GM23338 (cell line): ENCODE measurements at regions not wholly inside any gene's neighbourhood (a gene's known extent, or its start where the extent isn't known, plus 50 kb on each side); places are given as distances from the start of the nearest gene placed in this dataset.

ENCODE experiments used
- ATAC-seq: fragments of 200-7000 bp; cut with Tn5 transposase; 3 replicates; pipeline ENCODE4 v1.9.1; 2020
- DNase-seq: peaks from one replicate; pipeline ENCODE4 v3.0.0-alpha.2; 2015; ENCODE audit warnings: low spot score
- H2AFZ ChIP-seq: fragments of 200-600 bp; sonication (generic); 2 replicates; pipeline ENCODE4 v1.8.0; 2016; ENCODE audit warnings: antibody characterized with exemption, mild to moderate bottlenecking, moderate library complexity
- H3F3A ChIP-seq: fragments of 200-600 bp; sonication (generic); replicated peaks from 2 replicates; pipeline ENCODE4 v1.8.0; 2017; ENCODE audit warnings: antibody characterized with exemption, mixed run types, low read depth
- H3K27ac ChIP-seq: fragments of 200-600 bp; sonication (generic); 2 replicates; pipeline ENCODE4 v1.6.1; 2016; ENCODE audit warnings: low read depth
- H3K27me3 ChIP-seq: fragments of 200-600 bp; sonication (generic); 2 replicates; pipeline ENCODE4 v1.8.0; 2016; ENCODE audit warnings: mild to moderate bottlenecking, mixed run types, moderate library complexity; ENCODE audit not compliant: insufficient read depth
- H3K36me3 ChIP-seq: fragments of 200-600 bp; sonication (generic); 2 replicates; pipeline ENCODE4 v1.8.0; 2016; ENCODE audit warnings: mild to moderate bottlenecking; ENCODE audit not compliant: insufficient read depth
- H3K4me1 ChIP-seq: fragments of 200-600 bp; sonication (generic); 2 replicates; pipeline ENCODE4 v1.8.0; 2016; ENCODE audit warnings: mild to moderate bottlenecking, moderate library complexity; ENCODE audit not compliant: insufficient read depth
- H3K4me2 ChIP-seq: fragments of 200-600 bp; sonication (generic); 2 replicates; pipeline ENCODE4 v1.7.1; 2017; ENCODE audit warnings: mixed run types
- H3K4me3 ChIP-seq: fragments of 200-600 bp; sonication (generic); 2 replicates; pipeline ENCODE4 v1.6.1; 2016; ENCODE audit warnings: mixed run types
- H3K79me2 ChIP-seq: fragments of 200-600 bp; sonication (generic); replicated peaks from 2 replicates; pipeline ENCODE4 v1.8.0; 2017; ENCODE audit warnings: mild to moderate bottlenecking; ENCODE audit not compliant: insufficient read depth
- H3K9me2 ChIP-seq: fragments of 200-600 bp; sonication (generic); 2 replicates; pipeline ENCODE4 v1.8.0; 2017; ENCODE audit not compliant: insufficient read depth
- H4K20me1 ChIP-seq: fragments of 200-600 bp; sonication (generic); replicated peaks from 2 replicates; pipeline ENCODE4 v1.8.0; 2017; ENCODE audit warnings: mild to moderate bottlenecking; ENCODE audit not compliant: insufficient read depth
- H3K27ac Mint-ChIP-seq: 2 replicates; pipeline ENCODE4 v1.8.0; 2020; ENCODE audit warnings: inconsistent platforms, mild to moderate bottlenecking, moderate library complexity, mixed read lengths
- H3K27me3 Mint-ChIP-seq: 3 replicates; pipeline ENCODE4 v1.8.0; 2022; ENCODE audit warnings: low read depth, mild to moderate bottlenecking, moderate library complexity, mixed read lengths, inconsistent platforms; ENCODE audit not compliant: insufficient read depth, poor library complexity
- H3K36me3 Mint-ChIP-seq: 3 replicates; pipeline ENCODE4 v1.8.0; 2021; ENCODE audit warnings: low read depth, mild to moderate bottlenecking, inconsistent platforms, moderate library complexity, mixed read lengths
- H3K4me1 Mint-ChIP-seq: 3 replicates; pipeline ENCODE4 v1.8.0; 2020; ENCODE audit warnings: mild to moderate bottlenecking, inconsistent platforms, mixed read lengths
- H3K4me3 Mint-ChIP-seq: 3 replicates; pipeline ENCODE4 v1.8.0; 2021; ENCODE audit warnings: moderate library complexity, mild to moderate bottlenecking, inconsistent platforms, mixed read lengths
- H3K9me3 Mint-ChIP-seq: 3 replicates; pipeline ENCODE4 v1.8.0; 2020; ENCODE audit warnings: moderate library complexity, mild to moderate bottlenecking, inconsistent platforms, mixed read lengths
- CREB1 ChIP-seq: fragments of 250-450 bp; sonication (Bioruptor Pico); IDR thresholded peaks from 2 replicates; pipeline ENCODE4 v1.5.0; 2020; ENCODE audit warnings: low read depth, mild to moderate bottlenecking, moderate library complexity
- EZH2 ChIP-seq: fragments of 200-600 bp; sonication (generic); IDR thresholded peaks from one replicate; pipeline ENCODE4 v1.8.0; 2017; ENCODE audit warnings: antibody characterized with exemption, mild to moderate bottlenecking, low read depth; ENCODE audit not compliant: unreplicated experiment
- EZH2phosphoT487 ChIP-seq: fragments of 200-600 bp; sonication (generic); IDR thresholded peaks from one replicate; pipeline ENCODE4 v1.8.1; 2018; ENCODE audit warnings: antibody characterized with exemption; ENCODE audit not compliant: unreplicated experiment
- JUNB ChIP-seq: IDR thresholded peaks from one replicate; pipeline ENCODE4 v1.6.1; 2016; ENCODE audit warnings: antibody characterized with exemption; ENCODE audit not compliant: unreplicated experiment
- NANOG ChIP-seq: IDR thresholded peaks from 2 replicates; pipeline ENCODE4 v1.6.1; 2016; ENCODE audit warnings: antibody characterized with exemption, borderline replicate concordance
- POLR2AphosphoS5 ChIP-seq: IDR thresholded peaks from 2 replicates; pipeline ENCODE4 v1.6.1; 2016; ENCODE audit warnings: antibody characterized with exemption, low read depth
- STAT1 ChIP-seq: IDR thresholded peaks from one replicate; pipeline ENCODE4 v1.6.1; 2016; ENCODE audit warnings: antibody characterized with exemption; ENCODE audit not compliant: unreplicated experiment
- ZNF114 ChIP-seq: fragments of 250-450 bp; sonication (Bioruptor Pico); IDR thresholded peaks from 2 replicates; pipeline ENCODE4 v1.5.0; 2020; ENCODE audit warnings: mild to moderate bottlenecking, moderate library complexity
- ZNF331 ChIP-seq: fragments of 250-450 bp; sonication (Bioruptor Pico); IDR thresholded peaks from 2 replicates; pipeline ENCODE4 v1.5.0; 2020; ENCODE audit warnings: low read depth, mild to moderate bottlenecking, moderate library complexity
- TF ChIP-seq, protein P1 (sequence below): IDR thresholded peaks from one replicate; pipeline ENCODE4 v1.6.1; 2018; ENCODE audit warnings: antibody characterized with exemption; ENCODE audit not compliant: unreplicated experiment
- TF ChIP-seq, protein P2 (sequence below): IDR thresholded peaks from 2 replicates; pipeline ENCODE4 v1.6.1; 2016; ENCODE audit warnings: antibody characterized with exemption
- TF ChIP-seq, protein P3 (sequence below): fragments of 250-450 bp; sonication (Bioruptor Pico); IDR thresholded peaks from 2 replicates; pipeline ENCODE4 v1.5.0; 2020; ENCODE audit warnings: mild to moderate bottlenecking, moderate library complexity

DNA sequence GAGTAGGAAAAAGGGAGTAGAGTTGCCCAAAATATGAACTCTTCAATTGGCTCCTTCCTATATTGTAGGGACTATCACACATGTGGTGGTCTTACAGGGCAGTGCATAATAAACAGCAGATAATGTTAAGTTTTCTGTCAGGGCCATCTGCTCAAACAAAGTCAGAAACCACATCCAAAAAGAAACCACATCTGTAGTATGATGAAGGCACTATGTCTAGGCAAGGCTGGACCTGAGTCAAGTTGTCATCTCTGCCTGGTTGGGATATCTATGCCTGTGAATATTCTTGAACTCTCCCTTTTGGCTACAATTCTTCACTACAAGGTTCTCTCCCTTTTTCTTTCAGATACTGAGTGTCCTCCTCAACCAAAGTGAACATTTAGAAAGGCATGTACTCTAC lies 109.4 kb upstream of the C1GALT1C1 start (continued):
- TF ChIP-seq, protein P1, sequence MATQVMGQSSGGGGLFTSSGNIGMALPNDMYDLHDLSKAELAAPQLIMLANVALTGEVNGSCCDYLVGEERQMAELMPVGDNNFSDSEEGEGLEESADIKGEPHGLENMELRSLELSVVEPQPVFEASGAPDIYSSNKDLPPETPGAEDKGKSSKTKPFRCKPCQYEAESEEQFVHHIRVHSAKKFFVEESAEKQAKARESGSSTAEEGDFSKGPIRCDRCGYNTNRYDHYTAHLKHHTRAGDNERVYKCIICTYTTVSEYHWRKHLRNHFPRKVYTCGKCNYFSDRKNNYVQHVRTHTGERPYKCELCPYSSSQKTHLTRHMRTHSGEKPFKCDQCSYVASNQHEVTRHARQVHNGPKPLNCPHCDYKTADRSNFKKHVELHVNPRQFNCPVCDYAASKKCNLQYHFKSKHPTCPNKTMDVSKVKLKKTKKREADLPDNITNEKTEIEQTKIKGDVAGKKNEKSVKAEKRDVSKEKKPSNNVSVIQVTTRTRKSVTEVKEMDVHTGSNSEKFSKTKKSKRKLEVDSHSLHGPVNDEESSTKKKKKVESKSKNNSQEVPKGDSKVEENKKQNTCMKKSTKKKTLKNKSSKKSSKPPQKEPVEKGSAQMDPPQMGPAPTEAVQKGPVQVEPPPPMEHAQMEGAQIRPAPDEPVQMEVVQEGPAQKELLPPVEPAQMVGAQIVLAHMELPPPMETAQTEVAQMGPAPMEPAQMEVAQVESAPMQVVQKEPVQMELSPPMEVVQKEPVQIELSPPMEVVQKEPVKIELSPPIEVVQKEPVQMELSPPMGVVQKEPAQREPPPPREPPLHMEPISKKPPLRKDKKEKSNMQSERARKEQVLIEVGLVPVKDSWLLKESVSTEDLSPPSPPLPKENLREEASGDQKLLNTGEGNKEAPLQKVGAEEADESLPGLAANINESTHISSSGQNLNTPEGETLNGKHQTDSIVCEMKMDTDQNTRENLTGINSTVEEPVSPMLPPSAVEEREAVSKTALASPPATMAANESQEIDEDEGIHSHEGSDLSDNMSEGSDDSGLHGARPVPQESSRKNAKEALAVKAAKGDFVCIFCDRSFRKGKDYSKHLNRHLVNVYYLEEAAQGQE = no peak
- TF ChIP-seq POLR2AphosphoS5 = no peak

DNA sequence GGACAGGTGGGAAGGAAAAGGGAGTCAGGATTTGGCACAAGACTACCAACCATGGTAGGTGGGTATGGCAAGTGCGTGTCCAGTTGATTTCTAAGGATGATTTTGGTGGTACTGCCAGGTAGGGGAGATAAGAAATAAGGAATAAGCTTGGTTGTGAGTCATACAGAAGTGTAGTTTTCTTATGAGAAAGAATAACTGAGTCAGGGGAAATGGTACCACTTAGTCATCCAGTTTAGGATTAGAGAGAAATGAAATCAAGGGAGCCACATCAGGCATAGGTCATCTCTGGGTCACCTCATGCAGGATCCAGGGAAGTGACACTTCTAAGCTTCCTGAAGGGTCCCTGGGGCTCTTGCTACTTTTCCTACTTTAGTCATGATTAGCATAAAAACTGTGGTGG lies 107.1 kb upstream of the C1GALT1C1 start:
- H3K36me3 ChIP-seq = no peaks in the 10 kb centered on the region
- DNase-seq (no peak), ATAC-seq (no peak)
- H3K4me1 ChIP-seq = no peaks in the 10 kb centered on the region
- no peaks in the 10 kb centered on the region; the same call in 2 of the 3 replicates for H3K9me3 Mint-ChIP-seq
- no peaks in the 10 kb centered on the region for H4K20me1 ChIP-seq
- no peak overlapping the region for H2AFZ ChIP-seq
- no peak overlapping the region for H3K4me3 Mint-ChIP-seq
- no peaks in the 10 kb centered on the region for H3K27me3 ChIP-seq
- H3K4me1 Mint-ChIP-seq = peaks cover 22% of the 10 kb centered on the region
- H3K27ac ChIP-seq = no peak overlapping the region
- no peaks in the 10 kb centered on the region for H3K79me2 ChIP-seq
- H3K27ac Mint-ChIP-seq = no peak overlapping the region
- no peak overlapping the region for H3K4me3 ChIP-seq
- no peaks in the 10 kb centered on the region for H3K36me3 Mint-ChIP-seq
- H3K4me2 ChIP-seq = no peak overlapping the region
- H3K9me2 ChIP-seq = no peaks in the 10 kb centered on the region
- H3K27me3 Mint-ChIP-seq = peaks cover 6% of the 10 kb centered on the region
- no peaks in the 10 kb centered on the region for H3F3A ChIP-seq
- TF ChIP-seq ZNF331 (CRISPR knock-in tag) = no peak
- no peak for TF ChIP-seq NANOG
- no peak for TF ChIP-seq ZNF114 (CRISPR knock-in tag)
- TF ChIP-seq, protein P2, sequence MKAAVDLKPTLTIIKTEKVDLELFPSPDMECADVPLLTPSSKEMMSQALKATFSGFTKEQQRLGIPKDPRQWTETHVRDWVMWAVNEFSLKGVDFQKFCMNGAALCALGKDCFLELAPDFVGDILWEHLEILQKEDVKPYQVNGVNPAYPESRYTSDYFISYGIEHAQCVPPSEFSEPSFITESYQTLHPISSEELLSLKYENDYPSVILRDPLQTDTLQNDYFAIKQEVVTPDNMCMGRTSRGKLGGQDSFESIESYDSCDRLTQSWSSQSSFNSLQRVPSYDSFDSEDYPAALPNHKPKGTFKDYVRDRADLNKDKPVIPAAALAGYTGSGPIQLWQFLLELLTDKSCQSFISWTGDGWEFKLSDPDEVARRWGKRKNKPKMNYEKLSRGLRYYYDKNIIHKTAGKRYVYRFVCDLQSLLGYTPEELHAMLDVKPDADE = no peak
- TF ChIP-seq EZH2phosphoT487 = no peak
- TF ChIP-seq, protein P1 = no peak
- no peak for TF ChIP-seq STAT1
- TF ChIP-seq EZH2 = no peak
- TF ChIP-seq JUNB = no peak
- TF ChIP-seq, protein P3, sequence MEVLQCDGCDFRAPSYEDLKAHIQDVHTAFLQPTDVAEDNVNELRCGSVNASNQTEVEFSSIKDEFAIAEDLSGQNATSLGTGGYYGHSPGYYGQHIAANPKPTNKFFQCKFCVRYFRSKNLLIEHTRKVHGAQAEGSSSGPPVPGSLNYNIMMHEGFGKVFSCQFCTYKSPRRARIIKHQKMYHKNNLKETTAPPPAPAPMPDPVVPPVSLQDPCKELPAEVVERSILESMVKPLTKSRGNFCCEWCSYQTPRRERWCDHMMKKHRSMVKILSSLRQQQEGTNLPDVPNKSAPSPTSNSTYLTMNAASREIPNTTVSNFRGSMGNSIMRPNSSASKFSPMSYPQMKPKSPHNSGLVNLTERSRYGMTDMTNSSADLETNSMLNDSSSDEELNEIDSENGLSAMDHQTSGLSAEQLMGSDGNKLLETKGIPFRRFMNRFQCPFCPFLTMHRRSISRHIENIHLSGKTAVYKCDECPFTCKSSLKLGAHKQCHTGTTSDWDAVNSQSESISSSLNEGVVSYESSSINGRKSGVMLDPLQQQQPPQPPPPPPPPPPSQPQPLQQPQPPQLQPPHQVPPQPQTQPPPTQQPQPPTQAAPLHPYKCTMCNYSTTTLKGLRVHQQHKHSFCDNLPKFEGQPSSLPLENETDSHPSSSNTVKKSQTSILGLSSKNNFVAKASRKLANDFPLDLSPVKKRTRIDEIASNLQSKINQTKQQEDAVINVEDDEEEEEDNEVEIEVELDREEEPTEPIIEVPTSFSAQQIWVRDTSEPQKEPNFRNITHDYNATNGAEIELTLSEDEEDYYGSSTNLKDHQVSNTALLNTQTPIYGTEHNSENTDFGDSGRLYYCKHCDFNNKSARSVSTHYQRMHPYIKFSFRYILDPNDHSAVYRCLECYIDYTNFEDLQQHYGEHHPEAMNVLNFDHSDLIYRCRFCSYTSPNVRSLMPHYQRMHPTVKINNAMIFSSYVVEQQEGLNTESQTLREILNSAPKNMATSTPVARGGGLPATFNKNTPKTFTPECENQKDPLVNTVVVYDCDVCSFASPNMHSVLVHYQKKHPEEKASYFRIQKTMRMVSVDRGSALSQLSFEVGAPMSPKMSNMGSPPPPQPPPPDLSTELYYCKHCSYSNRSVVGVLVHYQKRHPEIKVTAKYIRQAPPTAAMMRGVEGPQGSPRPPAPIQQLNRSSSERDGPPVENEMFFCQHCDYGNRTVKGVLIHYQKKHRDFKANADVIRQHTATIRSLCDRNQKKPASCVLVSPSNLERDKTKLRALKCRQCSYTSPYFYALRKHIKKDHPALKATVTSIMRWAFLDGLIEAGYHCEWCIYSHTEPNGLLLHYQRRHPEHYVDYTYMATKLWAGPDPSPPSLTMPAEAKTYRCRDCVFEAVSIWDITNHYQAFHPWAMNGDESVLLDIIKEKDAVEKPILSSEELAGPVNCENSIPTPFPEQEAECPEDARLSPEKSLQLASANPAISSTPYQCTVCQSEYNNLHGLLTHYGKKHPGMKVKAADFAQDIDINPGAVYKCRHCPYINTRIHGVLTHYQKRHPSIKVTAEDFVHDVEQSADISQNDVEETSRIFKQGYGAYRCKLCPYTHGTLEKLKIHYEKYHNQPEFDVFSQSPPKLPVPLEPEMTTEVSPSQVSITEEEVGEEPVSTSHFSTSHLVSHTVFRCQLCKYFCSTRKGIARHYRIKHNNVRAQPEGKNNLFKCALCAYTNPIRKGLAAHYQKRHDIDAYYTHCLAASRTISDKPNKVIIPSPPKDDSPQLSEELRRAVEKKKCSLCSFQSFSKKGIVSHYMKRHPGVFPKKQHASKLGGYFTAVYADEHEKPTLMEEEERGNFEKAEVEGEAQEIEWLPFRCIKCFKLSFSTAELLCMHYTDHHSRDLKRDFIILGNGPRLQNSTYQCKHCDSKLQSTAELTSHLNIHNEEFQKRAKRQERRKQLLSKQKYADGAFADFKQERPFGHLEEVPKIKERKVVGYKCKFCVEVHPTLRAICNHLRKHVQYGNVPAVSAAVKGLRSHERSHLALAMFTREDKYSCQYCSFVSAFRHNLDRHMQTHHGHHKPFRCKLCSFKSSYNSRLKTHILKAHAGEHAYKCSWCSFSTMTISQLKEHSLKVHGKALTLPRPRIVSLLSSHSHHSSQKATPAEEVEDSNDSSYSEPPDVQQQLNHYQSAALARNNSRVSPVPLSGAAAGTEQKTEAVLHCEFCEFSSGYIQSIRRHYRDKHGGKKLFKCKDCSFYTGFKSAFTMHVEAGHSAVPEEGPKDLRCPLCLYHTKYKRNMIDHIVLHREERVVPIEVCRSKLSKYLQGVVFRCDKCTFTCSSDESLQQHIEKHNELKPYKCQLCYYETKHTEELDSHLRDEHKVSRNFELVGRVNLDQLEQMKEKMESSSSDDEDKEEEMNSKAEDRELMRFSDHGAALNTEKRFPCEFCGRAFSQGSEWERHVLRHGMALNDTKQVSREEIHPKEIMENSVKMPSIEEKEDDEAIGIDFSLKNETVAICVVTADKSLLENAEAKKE (CRISPR knock-in tag) = no peak
- TF ChIP-seq CREB1 (CRISPR knock-in tag) = no peak
